Mucosa of descending colon (tissue), 3 donors: ENCODE measurements at regions not wholly inside any gene's neighbourhood (a gene's known extent, or its start where the extent isn't known, plus 50 kb on each side); places are given as distances from the start of the nearest gene placed in this dataset.
"Not testable (repeated sequence)": the region's sequence is repeated elsewhere in the genome, so short reads cannot be mapped to it uniquely, and the experiment has no call there.

ENCODE experiments used
- ATAC-seq: fragments of 200-7000 bp; cut with Tn5 transposase; one replicate; pipeline ENCODE4 v1.9.1; 2020; ENCODE audit warnings: mild to moderate bottlenecking, moderate library complexity
- DNase-seq, 3 donors: peaks; one replicate each; pipeline ENCODE4 v3.0.0-alpha.2; 2020
- H3K36me3 ChIP-seq: fragments of 200-600 bp; one replicate; pipeline ENCODE4 v1.8.0; 2021; ENCODE audit warnings: low read depth, mild to moderate bottlenecking
- H3K4me1 ChIP-seq: fragments of 200-600 bp; one replicate; pipeline ENCODE4 v1.8.0; 2021; ENCODE audit warnings: low read depth, mild to moderate bottlenecking
- H3K4me3 ChIP-seq: fragments of 200-600 bp; one replicate; pipeline ENCODE4 v1.8.0; 2021; ENCODE audit warnings: mild to moderate bottlenecking
- H3K9me3 ChIP-seq: fragments of 200-600 bp; one replicate; pipeline ENCODE4 v1.8.0; 2021; ENCODE audit warnings: mild to moderate bottlenecking
- CTCF ChIP-seq: fragments of 200-600 bp; IDR thresholded peaks from one replicate; pipeline ENCODE4 v1.8.0; 2022; ENCODE audit warnings: antibody characterized with exemption, mild to moderate bottlenecking
- intact Hi-C, 2 donors: fragments of 100-400 bp; cut with DNase I in 1 of 2; cut with micrococcal nuclease in 1 of 2; formaldehyde crosslinking; loops; one replicate each; pipeline versions ENCODE4 v1.11.0 to v1.11.1; 2022; cut with DNase I, micrococcal nuclease
- donor health status: DM: no; HTN: no; CAD: no; lungs with moderate emphysema.
- donor health status: DM: no; HTN: no; CAD: no.
- donor health status: DM: no; HTN: yes; CAD: no.

GRCh38 chr3:65126527-65127410 lies 439.0 kb upstream of the ADAMTS9 start:
- Histone ChIP-seq H3K4me3 (no peak overlapping the region), H3K4me1 (no peaks in the 10 kb centered on the region), H3K36me3 (no peaks in the 10 kb centered on the region), H3K9me3 (no peaks in the 10 kb centered on the region)
- ATAC-seq (no peak), DNase-seq (no peak)
- TF ChIP-seq CTCF, result no peak
- intact Hi-C loops, result no loop called here

DNA sequence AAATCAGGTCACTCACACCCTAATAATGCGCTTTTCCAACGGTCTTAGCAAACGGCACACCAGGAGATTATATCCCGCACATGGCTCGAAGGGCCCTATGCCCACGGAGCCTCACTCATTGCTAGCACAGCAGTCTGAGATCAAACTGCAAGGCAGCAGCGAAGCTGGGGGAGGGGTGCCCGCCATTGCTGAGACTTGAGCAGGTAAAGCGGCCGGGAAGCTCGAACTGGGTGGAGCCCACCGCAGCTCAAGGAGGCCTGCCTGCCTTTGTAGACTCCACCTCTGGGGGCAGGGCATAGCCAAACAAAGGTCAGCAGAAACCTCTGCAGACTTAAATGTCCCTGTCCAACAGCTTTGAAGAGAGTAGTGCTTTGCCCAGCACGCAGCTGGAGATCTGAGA lies 432.4 kb upstream of the ADAMTS9 start:
- H3K4me3 ChIP-seq, H3K9me3 ChIP-seq, ATAC-seq, intact Hi-C loops, H3K4me1 ChIP-seq, H3K36me3 ChIP-seq, DNase-seq: not testable (repeated sequence)

DNA sequence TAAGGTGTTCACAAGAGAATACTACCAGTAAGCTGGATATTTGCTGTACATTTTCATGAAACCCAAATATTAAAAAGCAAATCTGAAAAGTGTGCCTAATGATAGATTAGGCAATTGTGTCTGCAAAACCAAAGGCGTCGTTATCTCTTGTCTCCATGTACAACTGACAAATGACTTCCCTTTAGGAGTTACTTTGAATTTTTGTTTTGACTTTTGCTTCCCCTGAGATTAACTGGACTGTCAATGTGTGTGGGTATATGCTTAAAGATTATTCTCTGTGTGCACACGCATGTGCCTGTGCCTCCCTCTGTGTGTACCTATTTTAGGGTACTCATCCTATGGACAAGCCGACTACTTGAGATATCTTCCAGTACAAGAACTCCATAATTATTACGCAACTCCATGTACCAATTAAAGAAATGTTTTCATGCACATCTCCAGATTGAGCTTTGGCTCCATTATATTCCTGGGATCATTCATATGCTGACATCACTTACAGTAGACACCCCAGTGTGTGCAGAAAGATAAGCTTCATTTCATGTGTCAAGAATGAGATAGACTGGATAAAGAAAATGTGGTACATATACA lies 431.2 kb upstream of the ADAMTS9 start:
- intact Hi-C loops, result no loop called here
- Histone ChIP-seq H3K4me1 (no peaks in the 10 kb centered on the region), H3K9me3 (peaks cover 3% of the 10 kb centered on the region), H3K4me3 (no peak overlapping the region), H3K36me3 (no peaks in the 10 kb centered on the region)
- ATAC-seq (no peak), DNase-seq (no peak)
- no peak for TF ChIP-seq CTCF

- H3K4me1 ChIP-seq, result no peaks in the 10 kb centered on the region
- no peaks in the 10 kb centered on the region for H3K36me3 ChIP-seq
- intact Hi-C loops, result no loop called here
- H3K4me3 ChIP-seq, result no peak overlapping the region
- no peak for ATAC-seq
- no peak for DNase-seq
- H3K9me3 ChIP-seq, result no peaks in the 10 kb centered on the region
- no peak for TF ChIP-seq CTCF
Measured at GRCh38 chr3:65114041-65114440, 426.2 kb upstream of the ADAMTS9 start.

GRCh38 chr3:65112751-65113300 lies 425.0 kb upstream of the ADAMTS9 start:
- ATAC-seq (no peak), DNase-seq (no peak)
- H3K4me3 ChIP-seq, result no peak overlapping the region
- TF ChIP-seq CTCF, result no peak
- intact Hi-C loops, result no loop called here
- H3K36me3 ChIP-seq, result no peaks in the 10 kb centered on the region
- H3K4me1 ChIP-seq, result no peaks in the 10 kb centered on the region
- no peaks in the 10 kb centered on the region for H3K9me3 ChIP-seq

GRCh38 chr3:65110661-65111060 lies 422.9 kb upstream of the ADAMTS9 start:
- ATAC-seq, result no peak
- intact Hi-C loops, result no loop called here
- no peaks in the 10 kb centered on the region for H3K36me3 ChIP-seq

More at GRCh38 chr3:65110661-65111060, 422.9 kb upstream of the ADAMTS9 start:
- no peak for DNase-seq
- TF ChIP-seq CTCF, result no peak
- H3K4me1 ChIP-seq, result no peaks in the 10 kb centered on the region
- H3K9me3 ChIP-seq, result no peaks in the 10 kb centered on the region
- H3K4me3 ChIP-seq, result no peak overlapping the region
